ENCODE measurements at regions not wholly inside any gene's neighbourhood (a gene's known extent, or its start where the extent isn't known, plus 50 kb on each side); places are given as distances from the start of the nearest gene placed in this dataset.

DNA sequence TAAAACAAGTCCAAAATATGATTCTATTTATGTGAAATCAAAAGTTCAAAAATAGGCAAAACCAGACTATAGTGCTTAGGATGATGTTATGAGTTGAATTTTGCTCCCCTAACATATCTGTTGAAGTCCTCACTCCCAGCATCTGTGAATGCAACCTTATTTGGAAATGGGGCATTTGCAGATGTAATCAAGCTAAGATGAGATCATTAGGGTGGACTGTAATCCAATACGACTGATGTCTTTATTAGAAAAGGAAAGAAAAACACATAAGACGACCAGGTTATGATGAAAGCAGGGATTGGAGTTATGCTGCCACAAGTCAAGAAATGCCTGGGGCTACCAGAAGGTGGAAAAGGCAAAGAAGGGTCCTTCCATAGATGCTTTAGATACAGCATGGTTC is 110.5 kb upstream of the CCDC39 start:
- no peak for TF ChIP-seq CTCF (IDR thresholded peaks at IDR 0.05)
- no peak for TF ChIP-seq ZFX (IDR thresholded peaks at IDR 0.05; ENCODE audit: borderline replicate concordance)
